A549 (cell line): ENCODE measurements at regions not wholly inside any gene's neighbourhood (a gene's known extent, or its start where the extent isn't known, plus 50 kb on each side); places are given as distances from the start of the nearest gene placed in this dataset.

Source experiments
- ATAC-seq, 2 experiments: fragments of 200-7000 bp in 1 of 2; fragments of >200 bp in 1 of 2; cut with Nextera tagmentation in 1 of 2; cut with Tn5 transposase in 1 of 2; 3 replicates each; pipeline versions ENCODE4 v1.8.0 to v1.9.1; 2018 to 2020; ENCODE audit warnings: mild to moderate bottlenecking in 1 of 2, moderate library complexity in 1 of 2
- CTCF ChIA-PET: fragments of 300-600 bp; sonication (Branson Sonifier 250); formaldehyde crosslinking; extraction: SDS; loops from one replicate; lab custom pipeline; 2021; ENCODE audit warnings: antibody characterized with exemption, inconsistent platforms; lab: Yijun Ruan, JAX
- POLR2A ChIA-PET: fragments of 350-600 bp; formaldehyde crosslinking; extraction: SDS; loops from one replicate; lab custom pipeline; 2021; ENCODE audit warnings: antibody characterized with exemption, inconsistent platforms; lab: Yijun Ruan, JAX
- DNase-seq, 2 experiments: peaks; one replicate each; pipeline versions ENCODE4 v3.0.0 to v3.0.0-alpha.2; 2011 to 2016; ENCODE audit warnings: low read depth in 1 of 2, low spot score in 1 of 2
- FAIRE-seq: peaks from 2 replicates; lab custom pipeline; 2011; peaks lifted over from hg19 to GRCh38; lab: Jason Lieb, UNC
- H3K27ac ChIP-seq, 2 experiments: fragments of >200 bp; sonication (Bioruptor Twin); formaldehyde crosslinking; 3 replicates each; pipeline ENCODE4 v1.5.1; 2016 to 2017
- H3K4me1 ChIP-seq: fragments of >200 bp; sonication (Bioruptor Twin); formaldehyde crosslinking; 3 replicates; pipeline ENCODE4 v1.6.1; 2016
- H3K4me2 ChIP-seq: fragments of >200 bp; sonication (Bioruptor Twin); formaldehyde crosslinking; 3 replicates; pipeline ENCODE4 v1.6.1; 2016
- H3K4me3 ChIP-seq: fragments of >200 bp; sonication (Bioruptor Twin); formaldehyde crosslinking; 3 replicates; pipeline ENCODE4 v1.5.1; 2016
- H3K9me3 ChIP-seq: fragments of >200 bp; sonication (Bioruptor Twin); formaldehyde crosslinking; 3 replicates; pipeline ENCODE4 v1.6.1; 2016
- ATOH8 ChIP-seq: fragments of 250-450 bp; sonication (Bioruptor Pico); IDR thresholded peaks from 2 replicates; pipeline ENCODE4 v1.5.0; 2020; ENCODE audit warnings: low read depth, mild to moderate bottlenecking, moderate library complexity
- CBX2 ChIP-seq: fragments of 200-600 bp; sonication (generic); IDR thresholded peaks from 2 replicates; pipeline ENCODE4 v1.6.1; 2016; ENCODE audit warnings: low read depth, mild to moderate bottlenecking, borderline replicate concordance
- CHD4 ChIP-seq: fragments of 200-600 bp; sonication (generic); IDR thresholded peaks from 2 replicates; pipeline ENCODE4 v1.6.1; 2016; ENCODE audit warnings: antibody characterized with exemption, mild to moderate bottlenecking, borderline replicate concordance
- CTCF ChIP-seq: fragments of >200 bp; sonication (Bioruptor Twin); formaldehyde crosslinking; IDR thresholded peaks from 3 replicates; pipeline ENCODE4 v1.5.1; 2016
- E2F6 ChIP-seq: IDR thresholded peaks from 2 replicates; pipeline ENCODE4 v1.6.1; 2012; ENCODE audit warnings: low read depth, borderline replicate concordance
- GATA3 ChIP-seq: IDR thresholded peaks from 2 replicates; pipeline ENCODE4 v1.6.1; 2012; ENCODE audit warnings: borderline replicate concordance
- HDAC2 ChIP-seq: fragments of 200-600 bp; sonication (generic); IDR thresholded peaks from 2 replicates; pipeline ENCODE4 v1.6.1; 2016
- HOXB13 ChIP-seq: fragments of 250-450 bp; sonication (Bioruptor Pico); IDR thresholded peaks from 2 replicates; pipeline ENCODE4 v1.5.0; 2020; ENCODE audit warnings: low read depth, mild to moderate bottlenecking, moderate library complexity
- JUN ChIP-seq, 2 experiments: fragments of >200 bp; sonication (Bioruptor Twin); formaldehyde crosslinking; IDR thresholded peaks; 2 replicates in 1 of 2; 3 replicates in 1 of 2; pipeline ENCODE4 v1.6.1; 2016 to 2017
- JUNB ChIP-seq: fragments of >200 bp; sonication (Bioruptor Twin); formaldehyde crosslinking; IDR thresholded peaks from 2 replicates; pipeline ENCODE4 v1.6.1; 2016
- KDM1A ChIP-seq: fragments of 200-600 bp; sonication (generic); IDR thresholded peaks from 2 replicates; pipeline ENCODE4 v1.6.1; 2016; ENCODE audit warnings: low read depth, mild to moderate bottlenecking
- KDM5A ChIP-seq: fragments of 200-600 bp; sonication (generic); IDR thresholded peaks from 2 replicates; pipeline ENCODE4 v1.6.1; 2016; ENCODE audit warnings: antibody characterized with exemption, mild to moderate bottlenecking
- NFE2L2 ChIP-seq: fragments of 150-350 bp; conservative IDR thresholded peaks from 2 replicates; pipeline ENCODE4 v1.6.1; 2014; ENCODE audit warnings: low read length
- NPAS2 ChIP-seq: fragments of 250-450 bp; sonication (Bioruptor Pico); IDR thresholded peaks from 2 replicates; pipeline ENCODE4 v1.8.0; 2022; ENCODE audit warnings: mild to moderate bottlenecking, moderate library complexity, borderline replicate concordance
- PBX3 ChIP-seq: IDR thresholded peaks from 2 replicates; pipeline ENCODE4 v1.6.1; 2012
- PHF8 ChIP-seq: fragments of 200-600 bp; sonication (generic); IDR thresholded peaks from 2 replicates; pipeline ENCODE4 v1.6.1; 2016; ENCODE audit warnings: low read depth, mild to moderate bottlenecking, antibody characterized with exemption, moderate library complexity, borderline replicate concordance
- POLR2AphosphoS2 ChIP-seq: conservative IDR thresholded peaks from 2 replicates; pipeline ENCODE4 v1.6.1; 2012; ENCODE audit warnings: low read length, improper control_type of control experiment, inconsistent platforms
- RAD21 ChIP-seq, 2 experiments: fragments of >200 bp in 1 of 2; sonication (Bioruptor Twin) in 1 of 2; formaldehyde crosslinking in 1 of 2; IDR thresholded peaks in 1 of 2; conservative IDR thresholded peaks in 1 of 2; 2 replicates in 1 of 2; 3 replicates in 1 of 2; pipeline ENCODE4 v1.6.1; 2012 to 2018; ENCODE audit warnings: inconsistent platforms in 1 of 2
- REST ChIP-seq: fragments of 200-600 bp; sonication (generic); IDR thresholded peaks from 2 replicates; pipeline ENCODE4 v1.6.1; 2016; ENCODE audit warnings: antibody characterized with exemption, mild to moderate bottlenecking, moderate library complexity
- SREBF2 ChIP-seq: fragments of 450-650 bp; IDR thresholded peaks from 2 replicates; pipeline ENCODE4 v1.6.1; 2014; ENCODE audit warnings: mild to moderate bottlenecking, moderate library complexity
- USF2 ChIP-seq: fragments of 450-650 bp; IDR thresholded peaks from 2 replicates; pipeline ENCODE4 v1.6.1; 2014; ENCODE audit warnings: antibody characterized with exemption
- WGBS: methylation state at CpG from one replicate; pipeline ENCODE4 v1.1.6; 2017; ENCODE audit errors: missing lambda C conversion rate; 5-methylcytosine and 5-hydroxymethylcytosine counted together

- no peak for TF ChIP-seq REST
- TF ChIP-seq NPAS2 (CRISPR knock-in tag), result no peak
These were observed 126.7 kb upstream of the CXCL12 start (continued) for GRCh38 chr10:44511601-44512000.

GRCh38 chr10:44512431-44513022, 127.6 kb upstream of the CXCL12 start:
- no peak for TF ChIP-seq NFE2L2
- no peak for TF ChIP-seq KDM1A
- no peak for TF ChIP-seq JUNB
- no peak for TF ChIP-seq CHD4
- TF ChIP-seq GATA3, result no peak
- TF ChIP-seq, all 56 proteins: peak for 0
- POLR2A ChIA-PET, result no interaction called here
- Histone ChIP-seq H3K27ac (no peak overlapping the region), H3K4me2 (no peak overlapping the region), H3K9me3 (no peaks in the 10 kb centered on the region), H3K4me3 (no peak overlapping the region), H3K4me1 (no peaks in the 10 kb centered on the region)
- no peak for FAIRE-seq
- 4% methylated on average over 4 of the region's 4 CpGs for WGBS
- no peak for DNase-seq
- ATAC-seq, result no peak
- CTCF ChIA-PET, result no interaction called here

- no peak for FAIRE-seq
- CTCF ChIA-PET, result no interaction called here
- no peak overlapping the region for H3K4me3 ChIP-seq
These were observed 128.7 kb upstream of the CXCL12 start for GRCh38 chr10:44513591-44513990.

More at GRCh38 chr10:44513591-44513990, 128.7 kb upstream of the CXCL12 start:
- Histone ChIP-seq H3K9me3 (no peaks in the 10 kb centered on the region), H3K4me2 (no peak overlapping the region), H3K4me1 (no peaks in the 10 kb centered on the region), H3K27ac (no peak overlapping the region)
- TF ChIP-seq PHF8, result no peak
- TF ChIP-seq NPAS2 (CRISPR knock-in tag), result no peak
- no peak for TF ChIP-seq SREBF2
- TF ChIP-seq PBX3, result no peak
- TF ChIP-seq HOXB13 (CRISPR knock-in tag), result no peak
- no peak for TF ChIP-seq ATOH8 (CRISPR knock-in tag)
- TF ChIP-seq USF2, result no peak
- no peak for TF ChIP-seq CTCF
- no peak for TF ChIP-seq POLR2AphosphoS2
- no peak for TF ChIP-seq JUN (IDR thresholded peaks at IDR 0.05)
- TF ChIP-seq KDM5A, result no peak
- no peak for TF ChIP-seq E2F6
- TF ChIP-seq RAD21 (conservative IDR thresholded peaks at IDR 0.05 in 1 of 2, IDR thresholded peaks at IDR 0.05 in 1 of 2), result no peak
- no peak for TF ChIP-seq CBX2
- TF ChIP-seq HDAC2, result no peak
- WGBS, result 8% methylated on average over 5 of the region's 5 CpGs
- POLR2A ChIA-PET, result no interaction called here
- DNase-seq (no peak), ATAC-seq (no peak)
